Left ventricle myocardium inferior (tissue), 1 donor: ENCODE measurements at regions not wholly inside any gene's neighbourhood (a gene's known extent, or its start where the extent isn't known, plus 50 kb on each side); places are given as distances from the start of the nearest gene placed in this dataset.

Experiments
- DNase-seq: peaks from one replicate; pipeline ENCODE4 v3.0.0-alpha.2; 2020
- H3K27ac ChIP-seq: fragments of 200-600 bp; replicated peaks from 2 replicates; pipeline ENCODE4 v1.8.0; 2021
- H3K27me3 ChIP-seq: fragments of 200-600 bp; 2 replicates; pipeline ENCODE4 v1.8.0; 2021; ENCODE audit warnings: low read depth
- H3K36me3 ChIP-seq: fragments of 200-600 bp; 2 replicates; pipeline ENCODE4 v1.8.0; 2021
- H3K4me1 ChIP-seq: fragments of 200-600 bp; 2 replicates; pipeline ENCODE4 v1.8.0; 2021
- H3K4me3 ChIP-seq: fragments of 200-600 bp; 2 replicates; pipeline ENCODE4 v1.8.0; 2021; ENCODE audit warnings: mild to moderate bottlenecking, moderate library complexity
- H3K9me3 ChIP-seq: fragments of 200-600 bp; replicated peaks from 2 replicates; pipeline ENCODE4 v1.8.0; 2021
- intact Hi-C: fragments of 100-400 bp; cut with micrococcal nuclease; formaldehyde crosslinking; loops from one replicate; pipeline ENCODE4 v1.11.0; 2022
- TF ChIP-seq, protein P1 (sequence below): fragments of 200-600 bp; IDR thresholded peaks from 2 replicates; pipeline ENCODE4 v1.8.0; 2021; ENCODE audit warnings: antibody characterized with exemption, mild to moderate bottlenecking, borderline replicate concordance
- donor health status: DM: no; HTN: yes; CAD: no; lungs with severe emphysema.

DNA sequence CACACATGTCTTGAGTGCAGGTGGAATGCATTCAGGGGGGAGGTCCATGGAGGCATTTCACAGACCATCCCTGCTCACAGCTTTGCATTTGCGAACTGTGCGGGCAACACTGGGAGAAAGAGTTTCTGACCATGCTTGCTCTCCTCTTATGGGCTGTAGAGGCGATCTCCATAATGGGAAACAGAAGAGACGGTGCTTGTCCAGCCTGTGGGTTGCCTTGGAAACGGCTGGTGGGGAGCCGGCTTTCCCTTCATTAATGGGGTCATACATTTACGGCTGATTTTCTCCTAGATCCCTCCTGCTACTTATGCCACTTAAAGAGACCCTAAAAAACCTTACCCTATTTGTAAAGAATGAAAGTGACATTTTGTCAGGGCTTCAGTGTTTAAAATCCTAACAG lies 147.4 kb downstream of the SOX11 start:
- intact Hi-C loops, result no loop called here
- no peak for DNase-seq
- H3K4me3 ChIP-seq, result no peak overlapping the region
- H3K4me1 ChIP-seq, result peaks cover 1% of the 10 kb centered on the region
- TF ChIP-seq, protein P1, sequence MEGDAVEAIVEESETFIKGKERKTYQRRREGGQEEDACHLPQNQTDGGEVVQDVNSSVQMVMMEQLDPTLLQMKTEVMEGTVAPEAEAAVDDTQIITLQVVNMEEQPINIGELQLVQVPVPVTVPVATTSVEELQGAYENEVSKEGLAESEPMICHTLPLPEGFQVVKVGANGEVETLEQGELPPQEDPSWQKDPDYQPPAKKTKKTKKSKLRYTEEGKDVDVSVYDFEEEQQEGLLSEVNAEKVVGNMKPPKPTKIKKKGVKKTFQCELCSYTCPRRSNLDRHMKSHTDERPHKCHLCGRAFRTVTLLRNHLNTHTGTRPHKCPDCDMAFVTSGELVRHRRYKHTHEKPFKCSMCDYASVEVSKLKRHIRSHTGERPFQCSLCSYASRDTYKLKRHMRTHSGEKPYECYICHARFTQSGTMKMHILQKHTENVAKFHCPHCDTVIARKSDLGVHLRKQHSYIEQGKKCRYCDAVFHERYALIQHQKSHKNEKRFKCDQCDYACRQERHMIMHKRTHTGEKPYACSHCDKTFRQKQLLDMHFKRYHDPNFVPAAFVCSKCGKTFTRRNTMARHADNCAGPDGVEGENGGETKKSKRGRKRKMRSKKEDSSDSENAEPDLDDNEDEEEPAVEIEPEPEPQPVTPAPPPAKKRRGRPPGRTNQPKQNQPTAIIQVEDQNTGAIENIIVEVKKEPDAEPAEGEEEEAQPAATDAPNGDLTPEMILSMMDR, result no peak
- peaks cover 7% of the 10 kb centered on the region for H3K27me3 ChIP-seq
- no peaks in the 10 kb centered on the region for H3K36me3 ChIP-seq
- H3K9me3 ChIP-seq, result no peaks in the 10 kb centered on the region
- no peak overlapping the region for H3K27ac ChIP-seq

DNA sequence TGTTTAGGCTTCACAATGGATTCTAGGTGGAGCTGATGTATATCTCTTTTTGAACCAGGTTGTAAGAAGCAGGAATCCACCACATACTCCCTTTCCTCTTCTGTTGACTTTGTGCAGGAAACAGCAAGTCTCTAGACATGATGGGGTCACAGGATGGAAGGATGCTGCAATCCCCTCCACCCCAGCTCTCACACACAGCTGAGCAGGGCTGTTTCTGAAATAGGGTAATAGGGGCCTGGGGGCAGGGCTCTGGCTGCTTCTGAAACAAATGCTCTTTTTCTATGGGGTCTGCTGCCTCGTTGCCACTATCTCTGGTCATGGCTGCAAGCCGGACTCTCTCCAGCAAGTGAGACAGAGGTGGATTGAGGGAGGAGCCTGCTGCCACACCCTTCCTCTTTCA lies 148.9 kb downstream of the SOX11 start:
- Histone ChIP-seq H3K27ac (no peak overlapping the region), H3K9me3 (no peaks in the 10 kb centered on the region), H3K4me1 (no peaks in the 10 kb centered on the region), H3K4me3 (no peak overlapping the region), H3K27me3 (peaks cover 7% of the 10 kb centered on the region), H3K36me3 (no peaks in the 10 kb centered on the region)
- DNase-seq, result no peak
- TF ChIP-seq, protein P1, result no peak
- intact Hi-C loops, result no loop called here

DNA sequence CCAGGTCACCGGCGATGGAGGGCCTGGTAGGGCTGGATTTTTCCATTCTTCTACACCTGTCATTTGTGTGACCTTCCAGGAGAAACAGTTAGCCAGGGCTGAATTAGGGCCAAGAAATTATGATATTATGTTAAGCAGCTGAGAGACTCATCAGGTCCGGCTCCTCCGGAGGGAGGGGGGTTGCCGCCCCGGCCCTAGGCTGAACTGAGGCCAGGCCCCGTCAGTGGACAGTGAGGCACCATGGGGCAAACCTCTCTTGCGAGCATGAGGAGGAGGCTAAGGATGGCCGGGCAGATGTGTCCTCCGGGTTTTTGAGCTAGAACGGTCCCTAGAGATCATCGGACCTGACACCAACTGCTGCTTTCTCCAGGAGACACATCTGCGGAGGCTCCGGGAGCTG lies 150.1 kb downstream of the SOX11 start:
- Histone ChIP-seq H3K4me1 (no peaks in the 10 kb centered on the region), H3K4me3 (no peak overlapping the region), H3K27me3 (peaks cover 7% of the 10 kb centered on the region), H3K27ac (no peak overlapping the region), H3K9me3 (no peaks in the 10 kb centered on the region), H3K36me3 (no peaks in the 10 kb centered on the region)
- TF ChIP-seq, protein P1, result no peak
- intact Hi-C loops, result no loop called here
- no peak for DNase-seq

DNA sequence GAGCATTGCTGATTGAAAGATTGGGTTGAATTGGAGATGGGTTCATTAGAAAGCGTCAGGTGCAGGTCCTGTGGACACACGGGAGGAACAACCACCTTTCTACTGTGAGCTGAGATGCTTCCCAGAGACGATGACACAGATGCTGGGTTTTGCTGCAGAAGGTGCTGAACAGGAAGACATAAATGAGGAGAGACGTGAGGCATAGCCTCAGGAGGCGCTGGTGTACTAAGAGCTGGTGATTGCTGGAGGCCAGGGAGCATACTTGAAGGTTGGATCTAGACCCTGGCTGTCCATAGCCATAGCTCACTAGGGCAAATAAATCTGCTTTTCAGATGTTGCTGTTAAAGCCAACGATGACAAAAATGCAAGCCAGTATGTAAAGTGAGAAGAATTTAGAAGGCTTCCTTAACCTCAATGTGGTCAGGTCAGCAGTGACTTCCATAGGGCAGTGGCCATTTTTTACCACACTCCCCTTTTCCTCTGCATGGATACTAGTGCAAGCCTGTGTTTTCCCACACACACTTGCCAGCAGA lies 153.7 kb downstream of the SOX11 start:
- Histone ChIP-seq H3K4me3 (no peak overlapping the region), H3K4me1 (no peaks in the 10 kb centered on the region), H3K9me3 (no peaks in the 10 kb centered on the region), H3K27ac (no peak overlapping the region), H3K36me3 (no peaks in the 10 kb centered on the region), H3K27me3 (peaks cover 7% of the 10 kb centered on the region)
- DNase-seq, result no peak
- TF ChIP-seq, protein P1, result no peak
- intact Hi-C loops, result no loop called here

DNA sequence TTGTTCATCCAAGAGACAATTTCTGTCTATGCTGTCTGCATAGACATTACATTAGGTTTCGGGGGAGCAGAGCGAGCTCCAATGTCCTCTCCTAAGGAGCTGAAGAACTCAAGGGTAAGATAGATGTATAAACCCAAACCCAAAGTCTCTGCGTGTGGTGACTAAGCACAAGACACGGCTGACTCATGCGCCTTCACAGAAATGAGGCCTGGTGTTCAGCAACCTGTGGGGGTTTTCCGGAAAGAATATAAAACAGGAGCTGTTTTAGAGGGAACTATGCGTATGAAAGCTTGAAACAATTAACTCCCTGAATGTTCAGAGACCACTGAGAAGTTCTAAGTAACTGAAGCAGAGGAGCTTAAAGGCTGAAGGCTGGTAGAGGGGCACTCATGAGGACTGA lies 154.7 kb downstream of the SOX11 start:
- intact Hi-C loops, result no loop called here
- Histone ChIP-seq H3K36me3 (no peaks in the 10 kb centered on the region), H3K4me1 (no peaks in the 10 kb centered on the region), H3K27me3 (peaks cover 7% of the 10 kb centered on the region), H3K27ac (no peak overlapping the region), H3K4me3 (no peak overlapping the region), H3K9me3 (no peaks in the 10 kb centered on the region)
- DNase-seq, result no peak
- TF ChIP-seq, protein P1, result no peak
